Ureter (tissue), 1 donor: ENCODE measurements at regions not wholly inside any gene's neighbourhood (a gene's known extent, or its start where the extent isn't known, plus 50 kb on each side); places are given as distances from the start of the nearest gene placed in this dataset.
A peak's percentile ranks its signal among the peaks of the same experiment; 100 is the strongest.

Source experiments
- DNase-seq: peaks from one replicate; pipeline ENCODE4 v3.0.0-alpha.2; 2020; ENCODE audit warnings: low spot score
- donor health status: DM: yes; HTN: yes; CAD: no.

DNA sequence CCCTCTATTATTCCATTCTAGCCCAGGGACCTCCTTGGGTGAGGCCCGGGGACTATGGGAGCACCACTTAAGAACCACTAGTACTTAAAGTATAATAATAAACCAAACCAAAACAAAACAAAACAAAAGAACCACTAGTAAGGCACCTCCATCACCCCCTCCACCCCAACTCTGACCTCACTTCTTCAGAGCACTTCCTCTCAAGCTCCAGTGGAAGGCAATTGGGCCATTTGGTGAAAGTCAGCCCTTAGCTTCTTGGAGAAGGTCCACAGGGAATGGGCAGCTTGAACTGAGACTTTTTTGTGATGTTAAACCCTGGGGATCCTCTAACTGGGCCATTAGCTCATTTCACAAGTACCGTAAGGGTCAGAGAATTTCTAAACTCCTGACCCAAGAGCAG lies 237.3 kb downstream of the RHOU start:
- peak; percentile 26 for DNase-seq

DNA sequence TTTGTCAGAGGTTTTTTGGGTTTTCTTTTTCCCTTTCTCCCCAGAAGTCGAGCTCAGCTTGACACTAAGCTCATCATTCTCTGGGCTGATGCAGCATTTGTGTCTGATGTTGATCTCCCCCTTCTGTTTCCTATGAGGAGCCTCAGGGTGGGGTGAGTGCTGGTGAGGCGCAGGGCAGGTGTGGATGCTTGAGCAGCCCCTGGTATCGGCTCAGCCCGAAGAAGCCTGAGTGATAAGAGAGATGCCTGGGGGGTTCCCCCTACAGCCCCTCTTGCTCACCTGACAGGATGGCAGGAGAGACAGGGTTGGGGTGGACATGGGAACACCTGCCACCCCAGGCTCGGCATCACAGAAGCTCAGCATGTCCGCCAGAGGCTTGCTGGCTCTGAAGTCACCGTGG lies 239.0 kb downstream of the RHOU start:
- peak; percentile 27 for DNase-seq

DNA sequence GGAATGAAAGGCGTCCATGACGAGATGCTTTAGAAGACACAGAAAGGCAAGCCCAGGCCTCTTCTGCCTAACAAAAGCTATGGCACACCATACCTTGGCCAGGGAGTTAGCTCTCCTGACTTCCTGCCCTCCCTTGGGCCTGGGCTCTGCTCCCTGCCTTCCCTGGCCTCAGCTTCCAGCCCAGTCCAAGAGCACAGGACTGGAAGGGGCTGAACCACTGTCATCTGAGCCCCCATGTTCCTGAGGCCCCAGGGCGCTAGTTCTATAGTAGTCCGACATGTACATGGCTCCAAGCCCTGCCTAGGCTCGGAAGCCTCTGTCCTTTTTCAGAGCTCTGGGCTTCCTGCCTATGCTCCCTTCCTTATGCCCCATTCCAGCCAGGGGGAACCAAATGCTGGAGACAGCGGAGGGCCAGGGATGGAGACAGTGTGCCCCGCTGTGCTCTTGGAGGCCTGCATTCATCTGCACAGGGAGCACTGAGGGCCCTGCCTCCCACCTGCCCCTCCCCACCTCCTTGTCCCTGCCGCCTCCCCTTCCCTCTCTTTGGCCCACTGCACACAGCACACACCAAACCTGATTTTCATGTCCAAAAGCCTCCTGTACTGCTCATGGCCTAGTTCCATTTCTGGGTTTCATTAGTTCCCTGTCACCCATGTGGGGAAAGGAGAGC lies 240.1 kb downstream of the RHOU start:
- DNase-seq, result peak; percentile 39

DNA sequence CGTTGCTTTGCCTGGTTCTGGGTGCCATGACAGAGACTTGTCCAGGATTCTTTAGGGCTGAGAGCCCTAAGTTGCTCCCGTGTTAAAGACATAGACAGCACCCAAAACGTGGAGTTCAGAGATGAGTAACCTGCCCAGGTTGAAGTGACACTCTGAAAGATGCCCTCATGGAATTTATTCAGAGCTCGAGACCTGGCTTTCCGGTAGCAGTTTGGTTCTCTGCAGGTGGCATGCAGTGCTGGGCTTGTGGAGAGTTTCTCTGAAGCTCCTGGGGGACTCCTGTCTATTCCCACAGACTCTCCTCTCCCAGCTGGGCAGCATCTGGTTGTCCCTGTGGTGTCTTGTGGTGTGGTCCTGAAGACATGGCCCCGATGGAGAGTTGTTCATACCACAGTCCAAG lies 241.0 kb downstream of the RHOU start:
- DNase-seq, result no peak

DNA sequence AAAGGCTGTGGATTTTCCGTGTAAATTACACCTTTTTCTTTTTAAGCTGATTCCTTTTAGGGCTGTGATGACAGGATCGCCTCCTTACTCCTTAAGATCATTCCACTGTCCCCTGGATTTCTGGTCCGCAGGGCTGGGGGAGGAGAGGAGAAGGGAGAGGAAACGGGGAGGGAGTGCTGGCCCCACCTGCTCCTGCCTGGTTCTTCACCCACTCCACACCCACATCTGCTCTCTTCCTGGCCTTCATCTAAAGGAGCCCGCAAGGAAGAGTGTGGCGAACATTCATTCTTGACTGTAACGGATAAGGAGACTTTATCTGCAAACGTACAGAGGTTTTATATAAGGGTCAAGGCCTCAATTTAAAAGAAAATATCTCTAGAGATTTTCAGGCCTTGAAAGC lies 242.0 kb downstream of the RHOU start:
- no peak for DNase-seq

DNA sequence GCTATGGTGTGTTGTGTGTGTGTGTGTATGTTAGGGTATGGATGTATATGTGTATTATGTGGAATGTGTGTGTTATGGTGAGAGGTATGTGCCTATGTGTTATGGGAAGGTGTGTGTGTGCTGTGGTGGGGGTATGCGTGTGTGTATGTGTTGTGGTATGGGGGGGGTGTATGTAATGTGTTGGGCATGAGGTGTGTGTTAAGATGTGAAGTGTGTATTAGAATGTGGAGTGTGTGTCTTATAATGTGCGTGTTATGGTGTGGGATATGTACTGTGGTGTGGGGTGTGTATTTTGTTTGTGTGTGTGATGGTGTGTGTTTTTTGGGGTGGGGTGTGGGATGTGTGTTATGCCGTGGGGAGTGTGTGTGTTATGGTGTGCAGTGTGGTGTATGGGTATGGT lies 242.5 kb downstream of the RHOU start:
- peak; percentile 12 for DNase-seq

DNA sequence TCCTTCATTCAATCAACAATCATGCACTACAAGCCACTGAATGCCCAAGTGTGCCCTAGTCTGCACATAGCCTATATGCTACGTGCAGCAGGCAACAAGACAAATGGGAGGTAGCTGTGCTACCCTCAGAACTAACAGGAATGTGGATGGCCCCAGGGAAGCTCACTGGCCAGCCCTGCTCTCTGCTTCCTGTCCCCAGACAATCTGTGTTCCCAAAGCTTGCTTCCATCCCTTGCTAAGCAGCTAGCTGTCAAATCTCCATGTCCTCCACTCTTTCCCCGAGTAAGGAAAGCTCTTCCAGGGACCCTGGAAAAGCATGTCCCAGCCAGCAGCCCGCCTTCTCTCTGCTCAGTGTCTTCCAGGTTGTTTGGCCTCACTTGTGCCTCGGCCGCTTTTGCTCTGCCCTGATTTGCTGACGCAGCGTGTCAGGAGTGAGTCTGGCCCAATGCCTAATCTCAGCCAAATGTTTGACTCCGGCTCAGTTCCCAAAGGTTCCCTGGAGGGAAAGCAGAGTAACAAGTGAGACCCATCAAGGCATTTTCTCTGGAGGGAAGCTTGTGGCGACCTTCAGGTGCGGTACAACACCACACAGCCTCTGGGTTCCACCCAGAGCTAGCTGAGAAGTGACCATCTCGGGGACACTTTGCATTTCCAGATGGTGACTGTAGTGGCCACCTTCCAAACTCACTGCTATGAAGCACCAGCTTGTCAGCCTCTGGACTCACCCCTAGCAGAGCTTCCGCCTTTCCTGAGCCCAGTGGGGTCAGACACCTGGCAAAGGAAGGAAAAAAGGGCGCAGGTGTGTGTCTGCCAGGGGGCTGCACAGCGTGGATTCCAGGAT lies 243.4 kb downstream of the RHOU start:
- DNase-seq, result peak; percentile 61

DNA sequence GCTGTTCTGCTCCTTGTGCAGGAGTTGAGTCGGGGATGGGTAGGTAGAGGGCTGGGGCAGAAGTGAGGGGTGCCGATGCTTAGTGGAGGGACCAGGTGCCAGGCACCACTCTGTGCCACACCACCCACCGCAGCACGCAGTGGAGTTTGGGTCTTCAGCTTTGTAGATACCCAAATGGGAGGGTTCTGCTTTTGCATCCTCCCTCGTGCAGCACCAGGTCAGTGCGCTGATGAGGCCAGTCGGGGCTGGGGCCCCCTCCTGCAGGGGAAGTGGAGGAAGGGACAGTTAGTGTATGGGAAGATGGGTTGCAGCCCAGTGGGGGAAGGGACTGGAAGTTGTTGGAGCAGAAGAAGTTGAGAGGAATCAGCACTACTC lies 244.0 kb downstream of the RHOU start:
- DNase-seq, result no peak

DNA sequence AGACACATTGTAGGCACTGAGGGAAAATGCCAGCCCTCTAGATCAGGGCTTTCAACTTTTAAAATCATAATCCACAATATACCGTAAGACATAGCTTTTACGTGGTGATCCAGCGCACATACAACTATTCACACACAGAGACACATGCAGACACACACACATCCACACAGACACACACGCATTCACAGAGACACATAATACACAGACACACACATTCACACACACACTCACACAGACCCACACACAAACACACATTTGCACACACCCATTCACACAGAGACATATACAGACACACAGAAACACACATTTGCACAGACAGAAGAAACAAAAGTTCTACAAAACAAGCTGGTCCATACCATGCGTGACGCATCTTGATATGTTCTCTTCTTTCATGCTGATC lies 244.5 kb downstream of the RHOU start:
- DNase-seq, result no peak

DNA sequence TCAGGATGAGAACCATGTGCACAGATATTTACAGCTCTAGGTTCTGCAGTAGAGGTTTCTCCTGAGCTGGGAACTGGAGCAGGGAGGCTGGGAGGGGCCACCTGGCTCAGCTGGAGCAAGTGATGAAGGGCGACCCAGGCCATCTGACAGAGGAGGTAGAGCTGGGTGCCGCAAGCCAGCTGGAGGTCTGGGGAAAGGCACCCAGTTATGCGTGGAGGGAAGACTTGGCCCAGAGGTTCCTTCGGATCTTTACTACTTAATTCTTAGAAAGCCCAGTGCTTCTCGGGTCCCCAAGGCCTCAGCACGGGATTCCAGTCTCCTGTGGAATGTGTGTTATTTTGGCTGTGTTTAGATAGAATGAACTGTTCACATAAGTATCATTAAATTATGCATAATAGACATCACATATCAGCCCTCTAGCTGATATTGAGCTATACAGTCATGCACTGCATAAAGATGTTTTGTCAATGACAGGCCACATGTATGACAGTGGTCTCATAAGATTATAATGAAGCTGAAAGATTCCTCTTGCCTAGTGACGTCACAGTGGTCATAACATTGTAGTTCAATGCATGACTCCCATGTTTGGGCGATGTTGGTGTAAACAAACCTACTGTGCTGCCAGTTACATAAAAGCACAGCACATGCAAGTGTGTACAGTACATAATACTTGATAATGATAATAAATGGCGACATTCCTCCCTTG lies 245.1 kb downstream of the RHOU start:
- DNase-seq, result no peak

DNA sequence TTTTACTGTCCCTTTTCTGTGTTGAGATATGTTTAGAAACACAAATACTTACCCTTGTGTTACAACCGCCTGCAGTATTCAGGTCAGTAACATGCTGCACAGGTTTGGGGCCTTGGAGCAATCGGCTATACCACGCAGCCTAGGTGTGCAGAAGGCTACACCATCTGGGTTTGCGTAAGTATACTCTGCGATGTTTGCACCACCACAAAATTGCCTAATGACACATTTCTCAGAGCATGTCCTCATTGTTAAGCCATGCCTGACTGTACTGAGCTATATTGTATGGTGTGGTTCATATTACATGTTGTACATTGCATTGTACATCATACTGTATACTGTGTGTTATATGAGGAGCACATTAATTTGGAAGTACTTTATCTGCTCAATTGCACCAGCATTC lies 247.4 kb downstream of the RHOU start:
- no peak for DNase-seq

DNA sequence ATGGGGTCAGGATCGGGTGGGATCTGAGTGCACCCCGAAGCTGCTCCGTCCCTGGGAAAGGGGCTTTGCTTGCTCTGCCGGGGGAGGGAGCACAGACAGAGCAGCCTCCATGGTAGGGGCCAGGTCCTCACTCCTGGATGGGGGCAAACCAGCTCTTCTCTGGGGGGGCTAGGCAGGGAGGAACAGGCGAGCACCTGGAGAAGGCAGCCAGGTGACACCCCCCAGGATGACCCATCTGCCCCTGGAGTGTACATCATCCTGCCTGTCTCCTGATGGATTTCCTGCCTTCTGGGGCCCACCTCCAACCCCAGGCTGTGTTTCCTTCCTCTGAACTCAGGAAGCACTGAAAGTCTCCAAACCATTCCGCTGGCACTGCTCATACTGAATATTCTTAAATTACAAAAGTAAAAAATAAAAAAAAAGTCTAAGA lies 248.0 kb downstream of the RHOU start:
- no peak for DNase-seq

DNA sequence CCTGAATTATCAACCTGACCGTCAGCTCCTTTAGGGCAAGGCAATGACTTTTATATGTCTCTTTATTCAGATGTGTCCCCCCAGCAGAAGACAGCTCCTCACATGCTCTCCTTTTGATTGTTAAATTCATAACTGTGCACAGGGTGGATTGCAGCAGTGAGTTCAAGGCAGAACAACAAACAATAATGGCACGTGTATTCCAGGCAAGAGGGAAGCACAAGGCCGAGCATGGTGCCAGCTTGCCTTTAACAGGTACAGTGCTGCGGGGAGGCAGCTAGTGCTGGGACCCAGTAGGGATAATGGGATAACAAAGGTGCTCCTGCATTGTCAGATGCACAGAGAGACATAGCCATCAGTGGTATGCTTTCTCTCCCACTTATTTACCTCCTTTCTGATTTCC lies 248.4 kb downstream of the RHOU start:
- no peak for DNase-seq

DNA sequence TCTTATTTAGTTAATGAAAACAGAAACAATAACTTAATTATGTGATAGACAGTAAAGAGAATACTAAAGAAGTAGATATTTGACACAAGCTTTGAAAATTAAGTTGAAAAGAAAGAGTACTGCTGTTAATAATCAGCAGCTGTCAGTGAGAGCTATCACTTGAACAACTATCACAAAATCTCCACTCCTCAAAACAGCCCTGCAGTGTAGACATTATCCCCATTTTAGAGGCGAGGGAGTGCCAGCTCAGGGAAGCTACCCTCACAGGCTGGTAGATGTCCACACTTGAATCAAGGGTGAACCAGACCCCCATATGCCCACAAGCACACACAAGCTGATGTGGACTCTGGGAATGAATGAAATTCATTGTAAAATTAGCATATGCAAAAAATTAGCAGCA lies 248.8 kb downstream of the RHOU start:
- no peak for DNase-seq

DNA sequence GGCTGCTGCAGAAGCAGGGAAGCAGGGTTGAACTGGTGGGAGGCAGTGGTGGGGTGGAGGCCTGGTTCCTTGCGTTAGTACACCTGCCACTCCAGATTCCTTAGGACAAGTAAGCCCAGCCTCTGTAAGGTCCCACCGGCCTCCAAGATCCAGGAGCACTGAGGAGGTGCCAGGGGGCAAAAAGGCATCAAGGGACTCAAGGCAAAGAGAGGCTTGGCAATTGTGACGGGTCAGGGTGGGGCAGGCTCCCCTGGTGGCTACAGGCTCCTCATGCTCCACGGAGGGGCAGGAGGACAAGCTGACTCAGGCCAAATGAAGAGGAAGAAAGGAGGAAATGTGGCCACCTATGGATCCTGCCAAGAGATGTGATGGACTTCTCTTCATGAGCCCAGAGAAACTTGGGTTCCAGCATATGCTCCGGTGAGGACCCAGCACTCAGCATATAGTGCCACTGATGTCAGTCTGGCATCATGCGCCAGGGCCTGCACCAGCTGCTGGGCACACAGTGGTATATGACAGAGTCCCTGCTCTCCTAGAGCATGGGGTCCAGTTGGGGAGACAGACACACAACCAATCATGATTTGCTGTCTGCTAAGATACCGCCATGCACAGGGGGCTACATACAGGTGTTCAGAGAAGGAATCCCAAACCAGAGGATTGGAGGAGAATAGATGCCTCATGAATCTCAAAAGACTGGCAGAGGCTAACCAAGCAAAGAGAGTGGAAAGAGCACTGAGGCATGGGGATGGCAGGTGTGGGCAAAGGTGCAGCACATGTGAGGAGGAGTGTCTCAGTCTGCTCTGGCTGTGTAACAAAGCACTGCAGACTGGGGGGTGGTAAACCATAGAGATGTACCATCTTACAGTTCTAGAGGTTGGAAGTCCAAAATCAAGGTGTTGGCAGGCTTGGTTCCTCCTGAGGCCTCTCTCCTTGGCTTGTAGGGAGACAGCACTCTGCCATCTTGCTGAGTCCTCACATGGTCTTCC lies 249.7 kb downstream of the RHOU start:
- no peak for DNase-seq

DNA sequence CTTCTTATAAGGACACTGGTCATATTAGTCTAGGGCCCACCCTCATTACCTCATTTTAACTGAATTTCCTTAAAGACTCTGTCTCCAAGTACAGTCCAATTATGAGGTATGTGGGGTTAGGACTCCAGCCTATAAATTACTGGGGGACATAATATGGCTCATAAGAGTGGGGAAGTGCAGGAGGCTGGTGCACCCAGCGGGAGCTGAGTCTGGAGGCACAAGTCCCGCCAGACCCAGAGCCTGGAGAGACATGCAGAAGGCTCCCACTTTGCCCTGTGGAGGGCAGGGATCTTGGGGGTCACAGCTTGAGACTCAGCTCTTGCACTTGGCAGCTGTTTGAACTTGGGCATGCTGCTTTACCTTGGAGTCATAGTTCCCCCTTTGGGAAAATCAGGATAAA lies 250.4 kb downstream of the RHOU start:
- DNase-seq, result peak; percentile 12

DNA sequence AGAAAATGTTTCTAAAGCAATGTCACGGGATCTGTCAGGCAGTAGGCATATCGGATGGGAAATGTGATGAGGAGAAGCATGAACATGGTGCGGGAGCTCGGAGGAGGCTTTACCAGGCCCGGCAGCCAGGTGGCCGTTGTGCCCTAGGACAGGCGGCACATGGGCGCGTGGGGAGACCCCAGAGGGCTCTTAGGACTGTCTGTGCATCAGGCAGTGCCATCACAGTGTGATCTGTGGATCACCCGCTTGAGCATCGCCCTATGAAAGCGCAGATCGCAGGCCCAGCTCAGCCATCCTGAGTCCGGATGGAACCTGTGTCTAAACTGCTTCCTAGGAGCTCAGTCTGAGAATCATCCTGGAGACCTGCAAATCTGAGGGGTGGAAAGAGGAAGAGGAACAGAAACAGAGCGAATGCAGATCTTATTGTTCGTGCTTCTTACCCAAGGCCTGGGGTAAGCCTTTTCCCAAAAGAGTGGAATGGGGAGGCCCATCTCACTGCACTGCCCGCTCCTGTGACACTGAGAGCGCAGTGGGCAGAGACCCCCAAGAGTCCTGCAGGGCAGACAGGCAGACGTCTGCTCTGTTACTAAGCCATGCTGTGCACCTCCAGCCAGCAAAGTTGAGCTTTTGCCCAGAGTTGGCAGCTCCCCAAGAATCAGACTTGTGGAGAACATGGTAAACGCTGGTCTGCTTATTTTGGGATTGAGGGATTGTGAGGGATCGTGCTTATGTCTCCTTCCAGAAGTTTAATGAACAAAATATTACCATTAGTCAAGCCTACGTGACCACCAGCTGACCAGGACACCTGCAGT lies 251.0 kb downstream of the RHOU start:
- peak; percentile 79 for DNase-seq

DNA sequence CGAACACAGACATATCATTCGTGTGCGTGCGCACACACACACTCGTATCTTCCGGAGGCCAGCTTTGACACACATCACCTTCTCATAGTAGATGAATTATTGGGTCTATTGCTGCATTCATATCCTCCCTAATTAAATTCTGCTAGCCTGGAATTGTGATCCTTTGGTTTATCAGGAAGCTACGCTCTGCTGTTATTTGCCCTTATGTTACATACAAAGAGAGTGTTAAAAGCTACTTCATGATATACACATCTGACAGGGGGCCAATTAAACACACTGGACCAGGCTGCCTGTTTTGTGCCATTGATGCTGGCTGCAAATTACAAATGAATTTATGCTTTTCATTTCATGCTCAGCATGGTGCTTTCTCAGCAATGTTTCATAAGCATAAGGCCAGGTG lies 252.0 kb downstream of the RHOU start:
- no peak for DNase-seq

DNA sequence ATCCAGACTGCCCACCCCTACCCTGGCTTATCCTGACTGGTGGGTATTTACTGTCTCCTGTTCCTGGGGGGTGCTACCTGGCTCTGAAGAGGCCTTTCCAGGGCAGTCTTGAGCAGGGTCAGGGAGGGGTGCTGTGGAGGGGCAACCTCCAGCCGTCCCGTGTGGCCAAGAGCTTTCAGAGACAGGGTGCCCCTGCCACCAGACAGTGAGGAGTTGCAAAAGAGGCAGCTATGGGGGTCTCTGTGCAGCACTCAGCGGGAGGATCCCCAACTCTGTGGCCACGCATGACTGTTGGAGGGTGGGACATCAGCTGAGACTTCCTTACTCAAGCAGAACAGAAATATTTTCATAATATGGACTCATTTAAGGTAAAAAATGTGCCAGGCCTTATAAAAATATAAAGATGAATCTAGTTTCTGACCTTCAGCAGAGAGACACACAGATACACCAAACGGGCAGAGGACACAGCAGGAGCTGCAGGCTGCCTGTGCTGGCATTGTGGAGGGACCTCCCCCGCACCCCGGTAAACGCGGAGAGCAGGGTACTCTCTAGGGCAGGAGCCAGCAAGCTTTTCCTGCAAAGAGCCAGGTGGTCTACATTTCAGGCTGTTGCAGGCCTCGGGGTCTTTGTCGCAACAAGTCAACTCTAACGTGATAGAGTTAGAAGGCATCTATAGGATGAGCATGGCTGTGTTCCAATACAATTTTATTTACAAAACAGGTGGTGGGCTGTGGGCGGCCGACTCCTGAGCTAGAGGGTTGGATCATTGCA lies 252.6 kb downstream of the RHOU start:
- peak; percentile 36 for DNase-seq

DNA sequence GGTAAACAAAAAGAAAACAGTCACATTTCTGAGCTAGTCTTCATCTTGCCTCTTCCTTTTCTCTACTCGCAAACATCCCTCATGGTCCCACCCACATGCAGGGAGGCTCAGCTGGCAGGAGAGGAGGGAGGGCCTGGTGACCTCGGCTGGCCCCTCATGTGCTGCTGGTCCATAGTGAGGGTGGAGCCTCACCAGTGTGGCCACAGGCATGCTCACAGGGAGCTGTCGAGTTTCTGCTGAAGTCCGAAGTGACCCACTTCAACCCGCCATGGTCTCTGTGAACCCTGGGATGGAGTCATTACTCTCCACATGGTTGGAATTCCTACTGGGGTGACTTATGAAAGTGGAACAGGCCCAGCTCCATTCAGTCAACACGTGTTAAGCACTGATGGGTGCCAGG lies 253.4 kb downstream of the RHOU start:
- DNase-seq, result peak; percentile 40
